ENCODE measurements at regions not wholly inside any gene's neighbourhood (a gene's known extent, or its start where the extent isn't known, plus 50 kb on each side); places are given as distances from the start of the nearest gene placed in this dataset.

DNA sequence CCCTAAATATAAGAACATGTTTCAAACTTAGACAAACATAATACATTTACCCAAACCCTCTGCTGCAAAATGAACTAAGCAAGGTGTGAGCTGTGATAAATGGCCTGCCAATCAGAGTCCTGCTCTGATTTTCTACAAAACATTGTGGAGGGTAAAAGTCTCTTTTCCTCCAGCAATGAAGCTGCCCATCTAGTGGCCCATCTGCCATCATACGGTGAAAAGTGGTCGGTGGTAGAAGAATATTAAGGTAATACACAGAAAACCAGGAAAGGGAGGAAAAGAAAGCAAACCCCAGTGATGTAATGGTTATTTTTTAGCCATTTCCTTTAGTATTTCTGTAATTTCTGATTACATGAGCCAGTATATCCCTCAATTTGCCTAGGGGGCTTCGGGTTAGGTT lies 838.1 kb downstream of the TBL1XR1 start:
- TF ChIP-seq, protein P1, sequence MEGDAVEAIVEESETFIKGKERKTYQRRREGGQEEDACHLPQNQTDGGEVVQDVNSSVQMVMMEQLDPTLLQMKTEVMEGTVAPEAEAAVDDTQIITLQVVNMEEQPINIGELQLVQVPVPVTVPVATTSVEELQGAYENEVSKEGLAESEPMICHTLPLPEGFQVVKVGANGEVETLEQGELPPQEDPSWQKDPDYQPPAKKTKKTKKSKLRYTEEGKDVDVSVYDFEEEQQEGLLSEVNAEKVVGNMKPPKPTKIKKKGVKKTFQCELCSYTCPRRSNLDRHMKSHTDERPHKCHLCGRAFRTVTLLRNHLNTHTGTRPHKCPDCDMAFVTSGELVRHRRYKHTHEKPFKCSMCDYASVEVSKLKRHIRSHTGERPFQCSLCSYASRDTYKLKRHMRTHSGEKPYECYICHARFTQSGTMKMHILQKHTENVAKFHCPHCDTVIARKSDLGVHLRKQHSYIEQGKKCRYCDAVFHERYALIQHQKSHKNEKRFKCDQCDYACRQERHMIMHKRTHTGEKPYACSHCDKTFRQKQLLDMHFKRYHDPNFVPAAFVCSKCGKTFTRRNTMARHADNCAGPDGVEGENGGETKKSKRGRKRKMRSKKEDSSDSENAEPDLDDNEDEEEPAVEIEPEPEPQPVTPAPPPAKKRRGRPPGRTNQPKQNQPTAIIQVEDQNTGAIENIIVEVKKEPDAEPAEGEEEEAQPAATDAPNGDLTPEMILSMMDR (IDR thresholded peaks at IDR 0.05) = no peak
- TF ChIP-seq POLR2A (IDR thresholded peaks at IDR 0.05) = no peak

All from lower leg skin (tissue), 3 donors.